ENCODE measurements at regions not wholly inside any gene's neighbourhood (a gene's known extent, or its start where the extent isn't known, plus 50 kb on each side); places are given as distances from the start of the nearest gene placed in this dataset.

- Histone ChIP-seq H3K4me2 (no peak overlapping the region), H3K9me2 (ENCODE audit: insufficient read depth) (no peaks in the 10 kb centered on the region), H3K27ac (ENCODE audit: low read depth) (no peak overlapping the region), H3K79me2 (replicated peaks; ENCODE audit: insufficient read depth) (no peaks in the 10 kb centered on the region), H2AFZ (no peak overlapping the region), H3K4me3 (no peak overlapping the region), H3K27me3 (ENCODE audit: insufficient read depth) (no peaks in the 10 kb centered on the region), H4K20me1 (replicated peaks; ENCODE audit: insufficient read depth) (no peaks in the 10 kb centered on the region), H3K4me1 (ENCODE audit: insufficient read depth) (no peaks in the 10 kb centered on the region), H3F3A (replicated peaks; ENCODE audit: low read depth) (no peaks in the 10 kb centered on the region), H3K36me3 (ENCODE audit: insufficient read depth) (no peaks in the 10 kb centered on the region)
- Mint-ChIP-seq H3K9me3 (no peaks in the 10 kb centered on the region; the same call in 2 of the 3 replicates), H3K27me3 (ENCODE audit: insufficient read depth, low read depth, poor library complexity) (peaks cover 2% of the 10 kb centered on the region), H3K36me3 (ENCODE audit: low read depth) (no peaks in the 10 kb centered on the region), H3K4me1 (no peaks in the 10 kb centered on the region), H3K4me3 (no peak overlapping the region), H3K27ac (no peak overlapping the region)
- DNase-seq (ENCODE audit: low spot score) = no peak
- TF ChIP-seq NANOG (IDR thresholded peaks at IDR 0.05; ENCODE audit: borderline replicate concordance) (no peak), EZH2phosphoT487 (IDR thresholded peaks at IDR 0.05; ENCODE audit: unreplicated experiment) (no peak), CTCF (conservative IDR thresholded peaks at IDR 0.05; ENCODE audit: low read depth in 2 of 2) (no peak), ETS1 (IDR thresholded peaks at IDR 0.05) (no peak), JUNB (IDR thresholded peaks at IDR 0.05; ENCODE audit: unreplicated experiment) (no peak), POLR2AphosphoS5 (IDR thresholded peaks at IDR 0.05; ENCODE audit: low read depth) (no peak), EZH2 (IDR thresholded peaks at IDR 0.05; ENCODE audit: low read depth, unreplicated experiment) (no peak), ZNF462 (CRISPR knock-in tag; IDR thresholded peaks at IDR 0.05) (no peak), CREB1 (CRISPR knock-in tag; IDR thresholded peaks at IDR 0.05; ENCODE audit: low read depth) (no peak), STAT1 (IDR thresholded peaks at IDR 0.05; ENCODE audit: unreplicated experiment) (no peak), ZNF114 (CRISPR knock-in tag; IDR thresholded peaks at IDR 0.05) (no peak), REST (IDR thresholded peaks at IDR 0.05; ENCODE audit: unreplicated experiment) (no peak), ZNF331 (CRISPR knock-in tag; IDR thresholded peaks at IDR 0.05; ENCODE audit: low read depth) (no peak)
- ATAC-seq = no peak
These were observed 1041.7 kb upstream of the MIR17HG start for GRCh38 chr13:90305796-90306195.

All from GM23338 (cell line).